ENCODE measurements at regions not wholly inside any gene's neighbourhood (a gene's known extent, or its start where the extent isn't known, plus 50 kb on each side); places are given as distances from the start of the nearest gene placed in this dataset.

- H3K4me1 ChIP-seq (replicated peaks in 1 of 2): no peaks in the 10 kb centered on the region
- no peak for DNase-seq
- no peak overlapping the region for H3K27ac ChIP-seq
- intact Hi-C loops (cut with DNase I): no loop called here
- 52 to 72% (median 59%) methylated on average over 4 to 5 of the region's 5 CpGs for WGBS, 4 donors
- no peak overlapping the region for H3K4me3 ChIP-seq
- H3K27me3 ChIP-seq: no peaks in the 10 kb centered on the region
- no peaks in the 10 kb centered on the region for H3K36me3 ChIP-seq (replicated peaks in 1 of 2)
- no peaks in the 10 kb centered on the region for H3K9me3 ChIP-seq (replicated peaks in 1 of 3)
- TF ChIP-seq CTCF (IDR thresholded peaks at IDR 0.05): no peak
- TF ChIP-seq POLR2A (IDR thresholded peaks at IDR 0.05): no peak
Observed at GRCh38 chr2:241985986-241986329, 116.4 kb downstream of the RTP5 start.

GRCh38 chr2:241986836-241987641 lies 117.5 kb downstream of the RTP5 start:
- H3K36me3 ChIP-seq (replicated peaks in 1 of 2): no peaks in the 10 kb centered on the region
- H3K4me3 ChIP-seq: no peak overlapping the region
- 81 to 89% (median 84%) methylated on average over 31 to 43 of the region's 43 CpGs for WGBS, 4 donors
- no peaks in the 10 kb centered on the region for H3K9me3 ChIP-seq (replicated peaks in 1 of 3)
- no peak overlapping the region for H3K27ac ChIP-seq
- DNase-seq: peak in 2 of 7 donors; percentile 5 to 46
- H3K4me1 ChIP-seq (replicated peaks in 1 of 2): no peaks in the 10 kb centered on the region
- H3K27me3 ChIP-seq: no peaks in the 10 kb centered on the region
- TF ChIP-seq CTCF (IDR thresholded peaks at IDR 0.05): no peak
- no peak for TF ChIP-seq POLR2A (IDR thresholded peaks at IDR 0.05)
- intact Hi-C loops (cut with DNase I): no loop called here

GRCh38 chr2:241987726-241988125 lies 118.2 kb downstream of the RTP5 start:
- H3K4me1 ChIP-seq (replicated peaks in 1 of 2): no peaks in the 10 kb centered on the region
- 80 to 88% (median 85%) methylated on average over 4 to 24 of the region's 24 CpGs for WGBS, 4 donors
- no peaks in the 10 kb centered on the region for H3K9me3 ChIP-seq (replicated peaks in 1 of 3)
- no peaks in the 10 kb centered on the region for H3K27me3 ChIP-seq
- TF ChIP-seq POLR2A (IDR thresholded peaks at IDR 0.05) (no peak), CTCF (IDR thresholded peaks at IDR 0.05) (no peak)
- H3K36me3 ChIP-seq (replicated peaks in 1 of 2): no peaks in the 10 kb centered on the region
- no peak overlapping the region for H3K4me3 ChIP-seq
- intact Hi-C loops (cut with DNase I): no loop called here
- no peak overlapping the region for H3K27ac ChIP-seq
- DNase-seq: peak in 3 of 7 donors; percentile 3 to 34 (median 8)

- peak in 3 of 7 donors; percentile 5 to 25 (median 11) for DNase-seq
- 84 to 95% (median 91%) methylated on average over 11 of the region's 11 CpGs for WGBS, 4 donors
- Histone ChIP-seq H3K9me3 (replicated peaks in 1 of 3) (no peaks in the 10 kb centered on the region), H3K27ac (no peak overlapping the region), H3K27me3 (no peaks in the 10 kb centered on the region), H3K4me3 (no peak overlapping the region), H3K36me3 (replicated peaks in 1 of 2) (no peaks in the 10 kb centered on the region), H3K4me1 (replicated peaks in 1 of 2) (no peaks in the 10 kb centered on the region)
- TF ChIP-seq CTCF (IDR thresholded peaks at IDR 0.05): no peak
- TF ChIP-seq POLR2A (IDR thresholded peaks at IDR 0.05): no peak
- intact Hi-C loops (cut with DNase I): no loop called here
Observed at GRCh38 chr2:241988146-241988545, 118.6 kb downstream of the RTP5 start.

Data from adrenal gland (tissue), 9 donors.